Tongue (tissue), 1 donor: ENCODE measurements at regions not wholly inside any gene's neighbourhood (a gene's known extent, or its start where the extent isn't known, plus 50 kb on each side); places are given as distances from the start of the nearest gene placed in this dataset.

Experiments used
- DNase-seq: peaks from one replicate; pipeline ENCODE4 v3.0.0-alpha.2; 2015

DNA sequence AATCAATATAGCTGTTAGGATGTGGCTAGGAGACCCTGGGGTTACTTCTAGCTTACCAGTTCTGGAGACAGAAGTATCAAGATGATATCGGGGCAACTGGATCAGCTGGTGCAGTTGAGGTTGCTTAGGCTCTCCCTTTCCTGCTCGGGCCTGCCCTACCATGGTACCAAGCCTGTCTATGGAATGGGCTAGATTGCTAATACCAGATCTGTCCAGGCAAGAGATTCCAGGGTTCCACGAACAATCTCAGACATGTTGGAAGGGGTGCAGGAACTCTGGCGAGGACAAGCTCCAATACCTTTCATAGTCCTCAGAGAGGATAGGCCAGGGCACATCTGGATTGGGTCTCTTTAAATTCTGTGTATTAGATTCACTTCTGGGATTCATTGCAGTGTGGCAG, 53.8 kb downstream of the ADM start:
- no peak for DNase-seq

GRCh38 chr11:10359171-10359570, 54.3 kb downstream of the ADM start:
- no peak for DNase-seq

GRCh38 chr11:10360835-10361234, 56.0 kb downstream of the ADM start:
- DNase-seq, result no peak

GRCh38 chr11:10365045-10365444, 60.2 kb downstream of the ADM start:
- no peak for DNase-seq

GRCh38 chr11:10366568-10367331, 61.9 kb downstream of the ADM start:
- peak; percentile 77 for DNase-seq

GRCh38 chr11:10371926-10372641, 67.2 kb downstream of the ADM start:
- DNase-seq, result no peak

GRCh38 chr11:10373340-10373739, 68.5 kb downstream of the ADM start:
- DNase-seq, result no peak

GRCh38 chr11:10373929-10374328, 69.1 kb downstream of the ADM start:
- DNase-seq, result no peak

GRCh38 chr11:10374386-10374785, 69.5 kb downstream of the ADM start:
- DNase-seq, result no peak

GRCh38 chr11:10375280-10375971, 70.6 kb downstream of the ADM start:
- peak; percentile 51 for DNase-seq

GRCh38 chr11:10376061-10376460, 71.2 kb downstream of the ADM start:
- no peak for DNase-seq

DNA sequence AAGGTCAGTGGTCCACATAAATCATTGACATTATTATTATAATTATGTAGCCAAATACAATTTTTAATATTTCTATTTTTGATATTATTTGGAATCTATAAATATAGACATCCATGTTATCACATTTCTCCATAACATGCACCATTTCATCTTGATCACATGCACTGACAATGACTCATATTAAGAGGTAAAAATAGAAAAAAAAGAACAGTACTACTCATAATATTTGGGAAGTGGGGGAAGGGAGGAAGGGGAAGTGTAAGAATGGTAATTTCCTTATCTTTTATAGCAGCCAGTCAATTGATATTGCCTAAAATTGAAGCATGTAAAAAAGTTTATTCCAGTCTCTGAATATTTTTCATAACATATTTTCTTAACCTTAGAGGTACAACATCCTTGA, 72.3 kb downstream of the ADM start:
- no peak for DNase-seq

DNA sequence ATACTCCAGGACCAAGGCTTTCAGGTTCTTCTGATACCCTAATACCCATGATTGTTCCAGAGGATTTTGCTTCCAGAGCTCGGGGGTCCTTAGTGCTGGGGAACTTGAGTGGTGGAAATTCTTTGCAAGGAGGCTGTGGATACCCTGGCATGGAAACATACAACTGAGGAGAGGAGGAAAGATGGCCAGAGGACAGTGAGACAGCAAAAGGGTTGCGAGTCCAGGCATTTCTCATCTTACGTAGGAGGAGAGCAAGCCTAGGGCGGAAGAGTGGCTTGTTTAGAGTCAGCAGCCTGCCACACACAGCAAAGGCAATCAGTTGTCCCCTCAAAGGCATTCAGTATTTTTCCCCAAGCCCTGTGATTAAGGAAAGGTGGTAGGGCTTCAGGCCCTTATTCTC, 73.5 kb downstream of the ADM start:
- DNase-seq, result no peak

DNA sequence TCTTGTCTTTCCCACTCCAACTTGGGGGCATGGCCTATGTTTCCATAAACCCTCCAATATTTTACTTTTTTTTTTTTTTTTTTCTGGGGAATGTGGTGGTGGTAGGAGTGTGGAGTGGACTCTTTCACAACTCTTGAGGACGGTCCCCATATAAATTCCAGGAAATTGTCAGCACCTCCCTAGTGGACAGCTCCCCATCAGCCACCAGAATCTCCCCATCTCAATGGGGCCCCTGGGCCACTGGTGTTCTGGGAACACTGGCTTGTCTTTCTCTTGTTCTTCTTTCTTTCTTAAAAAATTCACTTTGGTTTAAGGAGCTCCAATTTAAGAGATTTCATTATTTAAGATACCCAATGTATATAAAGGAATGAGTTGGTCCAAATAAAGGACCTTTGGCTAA, 74.1 kb downstream of the ADM start:
- DNase-seq, result peak; percentile 62

- DNase-seq, result no peak
Measured at GRCh38 chr11:10379426-10379825, 74.6 kb downstream of the ADM start.

GRCh38 chr11:10379871-10380568, 75.0 kb upstream of the AMPD3 start:
- no peak for DNase-seq

GRCh38 chr11:10380921-10381320, 74.1 kb upstream of the AMPD3 start:
- no peak for DNase-seq

DNA sequence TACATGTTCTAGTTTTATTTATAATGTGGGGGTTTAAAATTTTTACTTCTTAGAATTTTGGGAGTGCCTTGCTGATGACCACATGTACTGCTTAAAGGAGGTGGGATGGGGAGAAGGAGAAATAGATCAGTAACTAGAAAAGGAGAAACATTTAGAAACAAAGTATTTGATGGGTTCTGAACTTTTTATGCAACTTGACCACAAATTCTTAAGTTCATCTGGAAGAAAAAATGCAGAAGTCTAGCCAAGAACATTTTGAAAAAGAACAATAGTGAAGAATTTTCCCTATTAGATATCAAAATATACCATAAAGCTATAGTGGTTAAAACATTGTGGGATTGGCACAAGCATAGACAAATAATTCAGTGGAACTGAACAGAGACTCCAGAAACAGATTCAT, 73.3 kb upstream of the AMPD3 start:
- DNase-seq, result no peak

DNA sequence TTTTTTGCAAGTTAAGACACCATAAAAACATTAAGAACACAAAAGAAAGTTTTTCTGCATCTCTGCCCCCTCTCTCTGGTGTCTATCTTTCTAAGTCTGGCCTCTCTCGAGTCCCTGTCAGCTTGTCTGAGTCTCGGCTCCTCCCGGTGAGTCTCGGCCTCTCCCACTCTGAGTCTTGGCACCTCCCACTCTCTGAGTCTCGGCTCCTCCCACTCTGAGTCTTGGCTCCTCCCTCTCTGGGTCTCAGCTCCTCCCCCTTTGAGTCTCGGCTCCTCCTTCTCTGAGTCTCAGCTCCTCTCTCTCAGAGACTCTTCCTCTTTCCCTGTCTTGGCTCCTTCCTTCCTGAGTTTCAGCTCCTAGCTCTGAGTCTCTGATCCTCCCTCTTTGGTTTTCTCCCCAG, 72.5 kb upstream of the AMPD3 start:
- DNase-seq, result no peak

GRCh38 chr11:10385696-10386095, 69.4 kb upstream of the AMPD3 start:
- peak; percentile 55 for DNase-seq

DNA sequence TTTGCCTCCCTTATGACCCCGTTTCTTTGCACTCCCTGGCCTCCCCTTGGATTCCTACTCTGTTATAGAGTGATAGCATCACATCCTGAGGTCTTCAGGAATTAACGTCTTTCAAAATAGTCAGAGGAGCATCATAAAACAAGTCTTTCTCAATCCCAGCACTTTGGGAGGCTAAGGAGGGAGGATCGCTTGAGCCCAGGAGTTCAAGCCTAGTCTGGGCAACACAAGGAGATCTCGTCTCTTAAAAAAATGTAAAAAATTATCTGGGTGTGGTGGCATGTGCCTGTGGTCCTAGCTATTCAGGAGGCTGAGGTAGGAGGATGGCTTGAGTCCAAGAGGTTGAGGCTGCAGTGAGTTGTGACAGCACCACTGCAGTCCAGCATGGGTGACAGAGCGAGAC, 68.7 kb upstream of the AMPD3 start:
- DNase-seq, result no peak

DNA sequence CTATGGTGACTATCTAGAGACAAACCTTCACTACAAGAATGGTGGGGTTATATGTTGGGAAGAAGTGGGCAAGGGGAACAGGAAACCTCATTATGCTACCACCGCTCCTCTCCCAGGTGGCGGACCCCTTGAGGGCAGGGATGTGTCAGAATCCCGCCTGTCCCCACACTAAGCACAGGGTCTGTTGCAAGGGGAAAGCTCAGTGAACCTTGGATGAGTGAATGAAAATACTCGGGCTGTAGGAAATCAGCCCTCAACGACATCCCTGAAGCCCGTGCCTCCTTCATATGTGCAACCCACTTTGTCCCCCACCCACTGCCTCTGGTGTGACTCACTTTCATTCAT, 68.2 kb upstream of the AMPD3 start:
- DNase-seq, result no peak
